Left lung (tissue), 4 donors: ENCODE measurements at regions not wholly inside any gene's neighbourhood (a gene's known extent, or its start where the extent isn't known, plus 50 kb on each side); places are given as distances from the start of the nearest gene placed in this dataset.

Experiments
- ATAC-seq: fragments of 200-7000 bp; cut with Tn5 transposase; one replicate; pipeline ENCODE4 v1.9.1; 2020; ENCODE audit warnings: moderate library complexity
- DNase-seq, 4 donors: peaks; one replicate each; pipeline ENCODE4 v3.0.0-alpha.2; 2013 to 2020
- H3K27ac ChIP-seq, 2 donors: fragments of 200-600 bp; sonication (generic) in 1 of 2; one replicate each; pipeline versions ENCODE4 v1.5.0 to v1.8.0; 2020 to 2021
- H3K27me3 ChIP-seq, 2 donors: fragments of 200-600 bp; sonication (generic) in 1 of 2; one replicate each; pipeline versions ENCODE4 v1.5.0 to v1.8.0; 2020 to 2021
- H3K36me3 ChIP-seq, 2 donors: fragments of 200-600 bp; sonication (generic) in 1 of 2; one replicate each; pipeline versions ENCODE4 v1.5.0 to v1.8.0; 2020 to 2021
- H3K4me1 ChIP-seq, 2 donors: fragments of 200-600 bp; one replicate each; pipeline ENCODE4 v1.8.0; 2021
- H3K4me3 ChIP-seq, 2 donors: fragments of 200-600 bp; sonication (generic) in 1 of 2; one replicate each; pipeline versions ENCODE4 v1.5.0 to v1.8.0; 2020 to 2021; ENCODE audit warnings: mild to moderate bottlenecking in 1 of 2
- H3K9me3 ChIP-seq, 2 donors: fragments of 200-600 bp; sonication (generic) in 1 of 2; one replicate each; pipeline versions ENCODE4 v1.5.0 to v1.8.0; 2020 to 2021
- intact Hi-C, 2 donors: fragments of 100-400 bp; cut with DNase I; formaldehyde crosslinking; loops; one replicate each; pipeline versions ENCODE4 v1.11.2 to v1.14.2; 2022
- TF ChIP-seq, protein P1 (sequence below), 2 donors: fragments of 200-600 bp; sonication (generic) in 1 of 2; IDR thresholded peaks; one replicate each; pipeline versions ENCODE4 v1.5.0 to v1.8.0; 2021; ENCODE audit warnings: antibody characterized with exemption in 2 of 2
- donor health status: DM: no; HTN: yes; CAD: no.
- donor health status: DM: no; HTN: no; CAD: no.

GRCh38 chr12:124496584-124496983 lies 70.8 kb downstream of the NCOR2 start:
- no peak overlapping the region for H3K27ac ChIP-seq
- ATAC-seq = no peak
- TF ChIP-seq, protein P1, sequence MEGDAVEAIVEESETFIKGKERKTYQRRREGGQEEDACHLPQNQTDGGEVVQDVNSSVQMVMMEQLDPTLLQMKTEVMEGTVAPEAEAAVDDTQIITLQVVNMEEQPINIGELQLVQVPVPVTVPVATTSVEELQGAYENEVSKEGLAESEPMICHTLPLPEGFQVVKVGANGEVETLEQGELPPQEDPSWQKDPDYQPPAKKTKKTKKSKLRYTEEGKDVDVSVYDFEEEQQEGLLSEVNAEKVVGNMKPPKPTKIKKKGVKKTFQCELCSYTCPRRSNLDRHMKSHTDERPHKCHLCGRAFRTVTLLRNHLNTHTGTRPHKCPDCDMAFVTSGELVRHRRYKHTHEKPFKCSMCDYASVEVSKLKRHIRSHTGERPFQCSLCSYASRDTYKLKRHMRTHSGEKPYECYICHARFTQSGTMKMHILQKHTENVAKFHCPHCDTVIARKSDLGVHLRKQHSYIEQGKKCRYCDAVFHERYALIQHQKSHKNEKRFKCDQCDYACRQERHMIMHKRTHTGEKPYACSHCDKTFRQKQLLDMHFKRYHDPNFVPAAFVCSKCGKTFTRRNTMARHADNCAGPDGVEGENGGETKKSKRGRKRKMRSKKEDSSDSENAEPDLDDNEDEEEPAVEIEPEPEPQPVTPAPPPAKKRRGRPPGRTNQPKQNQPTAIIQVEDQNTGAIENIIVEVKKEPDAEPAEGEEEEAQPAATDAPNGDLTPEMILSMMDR (IDR thresholded peaks at IDR 0.05) = no peak
- intact Hi-C loops = no loop called here
- no peaks in the 10 kb centered on the region for H3K27me3 ChIP-seq
- H3K36me3 ChIP-seq = peaks cover 0 to 40% of the 10 kb centered on the region in 2 donors
- no peaks in the 10 kb centered on the region for H3K9me3 ChIP-seq
- DNase-seq = no peak
- H3K4me1 ChIP-seq = peaks cover 26 to 70% of the 10 kb centered on the region in 2 donors
- no peak overlapping the region for H3K4me3 ChIP-seq

DNA sequence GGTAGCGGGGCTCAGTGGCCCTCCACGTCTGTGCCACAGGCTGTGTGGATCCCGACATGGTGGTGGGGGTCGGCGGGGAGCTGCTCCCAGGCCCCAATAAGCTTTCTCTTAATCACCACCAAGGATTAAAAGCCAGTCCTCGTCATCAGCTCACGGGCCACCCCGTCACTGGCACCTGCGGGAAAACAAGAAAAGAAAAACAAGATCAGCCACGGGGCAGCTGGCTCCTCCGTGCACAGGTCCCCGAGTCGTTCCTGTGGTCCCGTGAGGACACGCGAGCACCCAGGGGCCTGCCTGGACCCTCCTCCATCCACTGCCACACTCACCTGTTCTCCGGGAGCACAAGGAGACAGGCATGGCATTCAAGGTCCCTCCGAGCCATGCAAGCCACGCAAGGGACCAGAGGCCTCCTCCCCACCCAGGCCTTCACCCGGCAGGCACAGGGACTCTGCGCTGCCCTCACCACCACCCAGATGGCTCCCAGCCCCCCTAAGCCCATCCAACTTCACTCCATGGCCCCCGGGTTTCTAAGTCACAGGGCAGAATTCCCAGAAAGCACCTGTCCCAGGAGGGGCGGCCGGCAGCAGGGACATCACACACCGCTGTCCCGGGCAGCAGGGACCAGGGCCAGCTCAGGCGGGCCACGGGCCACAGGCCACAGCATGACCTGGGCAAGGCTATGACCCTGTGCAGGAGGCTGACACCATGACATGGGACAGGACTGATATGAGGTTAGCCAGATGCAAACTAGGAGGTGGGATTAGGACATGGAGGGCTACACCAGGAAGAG lies 72.0 kb downstream of the NCOR2 start:
- no peak overlapping the region for H3K27ac ChIP-seq
- H3K36me3 ChIP-seq = peaks cover 0 to 49% of the 10 kb centered on the region in 2 donors
- DNase-seq (no peak), ATAC-seq (no peak)
- no peaks in the 10 kb centered on the region for H3K27me3 ChIP-seq
- H3K4me3 ChIP-seq = no peak overlapping the region
- intact Hi-C loops = no loop called here
- peaks cover 22 to 69% of the 10 kb centered on the region in 2 donors for H3K4me1 ChIP-seq
- H3K9me3 ChIP-seq = no peaks in the 10 kb centered on the region
- TF ChIP-seq, protein P1 (IDR thresholded peaks at IDR 0.05) = no peak

DNA sequence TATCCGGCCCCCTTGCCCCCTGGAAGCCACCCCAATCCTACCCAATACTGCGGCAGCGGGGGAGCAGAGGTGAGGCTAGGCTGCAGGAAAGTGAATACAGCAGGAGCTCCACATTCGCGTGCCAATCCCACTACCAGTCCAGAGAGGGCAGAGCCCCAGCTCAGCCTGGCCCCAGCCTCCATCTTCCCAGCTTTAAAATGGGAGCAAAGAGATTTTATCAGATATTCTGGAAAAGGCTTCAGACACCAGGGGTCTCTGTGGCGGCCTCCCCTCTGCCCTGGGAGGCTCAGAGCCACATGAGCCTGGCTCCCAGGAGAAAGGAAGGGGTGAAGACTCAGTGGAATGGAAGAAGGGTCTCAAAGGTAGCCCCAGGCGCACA lies 72.7 kb downstream of the NCOR2 start:
- DNase-seq = no peak
- Histone ChIP-seq H3K4me3 (no peak overlapping the region), H3K27ac (no peak overlapping the region), H3K9me3 (no peaks in the 10 kb centered on the region), H3K4me1 (peaks cover 22 to 62% of the 10 kb centered on the region in 2 donors), H3K27me3 (no peaks in the 10 kb centered on the region), H3K36me3 (peaks cover 0 to 49% of the 10 kb centered on the region in 2 donors)
- TF ChIP-seq, protein P1 (IDR thresholded peaks at IDR 0.05) = no peak
- intact Hi-C loops = no loop called here
- ATAC-seq = no peak

- DNase-seq (no peak), ATAC-seq (no peak)
- Histone ChIP-seq H3K4me3 (no peak overlapping the region), H3K9me3 (no peaks in the 10 kb centered on the region), H3K27me3 (no peaks in the 10 kb centered on the region), H3K36me3 (peaks cover 0 to 49% of the 10 kb centered on the region in 2 donors), H3K27ac (no peak overlapping the region), H3K4me1 (peaks cover 22 to 56% of the 10 kb centered on the region in 2 donors)
- intact Hi-C loops = no loop called here
- TF ChIP-seq, protein P1 (IDR thresholded peaks at IDR 0.05) = no peak
These were observed 73.3 kb downstream of the NCOR2 start for GRCh38 chr12:124493809-124494750.
